ENCODE measurements at regions not wholly inside any gene's neighbourhood (a gene's known extent, or its start where the extent isn't known, plus 50 kb on each side); places are given as distances from the start of the nearest gene placed in this dataset.
"Not testable (repeated sequence)": the region's sequence is repeated elsewhere in the genome, so short reads cannot be mapped to it uniquely, and the experiment has no call there.

DNA sequence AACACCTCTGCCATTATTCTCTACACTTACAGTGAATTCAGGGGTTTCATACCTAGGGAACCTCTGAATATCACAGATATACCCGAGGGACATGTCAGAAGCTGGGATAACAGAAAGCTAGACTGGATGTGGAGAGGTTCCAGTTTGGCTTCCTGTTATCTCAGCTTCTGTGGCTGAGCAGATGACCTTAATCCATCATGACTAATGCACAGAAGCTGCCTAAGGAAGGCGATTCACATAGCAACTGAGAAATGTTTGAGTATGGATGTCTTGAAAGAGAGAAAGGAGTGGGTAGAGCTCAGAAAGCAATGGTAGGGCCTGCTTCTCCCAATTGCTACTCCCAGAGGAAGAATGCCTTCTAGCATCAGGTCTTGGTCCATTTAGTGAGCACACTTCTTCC, 187.6 kb downstream of the RMST start:
- ChIA-PET POLR2A (no interaction called here), CTCF (no interaction called here)
- no peak for TF ChIP-seq SP1 (IDR thresholded peaks at IDR 0.05)
- TF ChIP-seq SUZ12 (IDR thresholded peaks at IDR 0.05): no peak
- TF ChIP-seq L3MBTL2 (conservative IDR thresholded peaks at IDR 0.05): no peak
- no peak for TF ChIP-seq FOXA1 (IDR thresholded peaks at IDR 0.05)
- TF ChIP-seq TARDBP (IDR thresholded peaks at IDR 0.05): no peak
- no peak for TF ChIP-seq FOXK2 (IDR thresholded peaks at IDR 0.05)
- no peak for TF ChIP-seq ZNF384 (IDR thresholded peaks at IDR 0.05)
- TF ChIP-seq, protein P1, sequence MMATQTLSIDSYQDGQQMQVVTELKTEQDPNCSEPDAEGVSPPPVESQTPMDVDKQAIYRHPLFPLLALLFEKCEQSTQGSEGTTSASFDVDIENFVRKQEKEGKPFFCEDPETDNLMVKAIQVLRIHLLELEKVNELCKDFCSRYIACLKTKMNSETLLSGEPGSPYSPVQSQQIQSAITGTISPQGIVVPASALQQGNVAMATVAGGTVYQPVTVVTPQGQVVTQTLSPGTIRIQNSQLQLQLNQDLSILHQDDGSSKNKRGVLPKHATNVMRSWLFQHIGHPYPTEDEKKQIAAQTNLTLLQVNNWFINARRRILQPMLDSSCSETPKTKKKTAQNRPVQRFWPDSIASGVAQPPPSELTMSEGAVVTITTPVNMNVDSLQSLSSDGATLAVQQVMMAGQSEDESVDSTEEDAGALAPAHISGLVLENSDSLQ (IDR thresholded peaks at IDR 0.05): no peak
- DNase-seq (ENCODE audit: extremely low spot score): no peak

DNA sequence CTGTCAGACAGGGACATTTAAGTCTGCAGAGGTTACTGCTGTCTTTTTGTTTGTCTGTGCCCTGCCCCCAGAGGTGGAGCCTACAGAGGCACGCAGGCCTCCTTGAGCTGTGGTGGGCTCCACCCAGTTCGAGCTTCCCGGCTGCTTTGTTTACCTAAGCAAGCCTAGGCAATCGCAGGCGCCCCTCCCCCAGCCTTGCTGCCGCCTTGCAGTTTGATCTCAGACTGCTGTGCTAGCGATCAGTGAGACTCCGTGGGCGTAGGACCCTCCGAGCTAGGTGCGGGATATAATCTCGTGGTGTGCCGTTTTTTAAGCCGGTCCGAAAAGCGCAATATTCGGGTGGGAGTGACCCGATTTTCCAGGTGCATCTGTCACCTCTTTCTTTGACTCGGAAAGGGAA, 193.9 kb downstream of the RMST start:
- DNase-seq (ENCODE audit: extremely low spot score); CTCF ChIA-PET; POLR2A ChIA-PET: not testable (repeated sequence)

DNA sequence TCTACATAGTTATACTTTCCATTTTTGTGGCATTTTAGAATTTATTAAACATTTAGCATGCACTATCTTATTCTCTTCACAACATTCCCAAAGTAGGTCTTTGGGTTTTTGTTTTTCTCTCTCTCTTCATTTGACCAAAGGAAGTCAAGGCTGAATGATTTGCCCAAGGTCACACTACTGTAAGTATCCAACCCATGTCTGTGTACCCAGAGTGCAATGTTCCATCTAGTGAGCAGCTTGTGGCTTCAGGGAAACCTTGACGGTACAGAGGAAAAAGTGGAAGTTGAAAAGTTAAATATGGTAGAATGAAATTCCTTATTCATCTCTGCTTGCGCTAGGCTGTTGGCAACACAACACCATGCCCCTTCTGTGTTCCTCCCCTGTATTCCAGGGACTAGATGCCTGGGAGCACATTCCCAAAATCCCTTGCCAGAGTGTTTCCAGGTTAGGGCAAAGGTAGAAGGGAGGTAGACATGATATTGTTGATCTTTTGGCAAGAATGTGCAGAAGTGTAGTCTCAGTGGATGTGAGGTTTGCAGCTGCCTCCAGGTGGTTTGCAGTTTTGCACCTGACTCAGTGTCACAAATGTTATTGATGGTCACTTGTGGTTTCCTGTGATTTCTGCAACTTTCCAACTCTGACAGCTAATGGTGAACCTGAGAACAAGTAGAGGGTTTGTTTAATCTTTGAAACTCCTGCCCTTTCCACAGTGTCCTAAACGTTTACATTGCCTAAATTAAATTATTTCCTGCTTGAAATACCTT, 196.7 kb downstream of the RMST start:
- CTCF ChIA-PET: no interaction called here
- DNase-seq (ENCODE audit: extremely low spot score): no peak
- POLR2A ChIA-PET: no interaction called here
- no peak for TF ChIP-seq SUZ12 (IDR thresholded peaks at IDR 0.05)
- no peak for TF ChIP-seq FOXM1 (IDR thresholded peaks at IDR 0.05; ENCODE audit: borderline replicate concordance)
- no peak for TF ChIP-seq ZNF384 (IDR thresholded peaks at IDR 0.05)
- no peak for TF ChIP-seq L3MBTL2 (conservative IDR thresholded peaks at IDR 0.05)
- TF ChIP-seq, protein P1 (IDR thresholded peaks at IDR 0.05): no peak
- no peak for TF ChIP-seq TARDBP (IDR thresholded peaks at IDR 0.05)
- no peak for TF ChIP-seq BHLHE40 (IDR thresholded peaks at IDR 0.05; ENCODE audit: borderline replicate concordance)
- no peak for TF ChIP-seq LEF1 (IDR thresholded peaks at IDR 0.05; ENCODE audit: borderline replicate concordance)
- no peak for TF ChIP-seq ARNT (IDR thresholded peaks at IDR 0.05)
- TF ChIP-seq CTBP1 (IDR thresholded peaks at IDR 0.05; ENCODE audit: borderline replicate concordance): no peak
- TF ChIP-seq HDGF (IDR thresholded peaks at IDR 0.05; ENCODE audit: borderline replicate concordance): no peak
- no peak for TF ChIP-seq FOXA1 (IDR thresholded peaks at IDR 0.05)
- TF ChIP-seq FOXK2 (IDR thresholded peaks at IDR 0.05): no peak
- TF ChIP-seq SP1 (IDR thresholded peaks at IDR 0.05): no peak
- no peak for TF ChIP-seq ELF4 (IDR thresholded peaks at IDR 0.05)
- no peak for TF ChIP-seq NFRKB (IDR thresholded peaks at IDR 0.05)

DNA sequence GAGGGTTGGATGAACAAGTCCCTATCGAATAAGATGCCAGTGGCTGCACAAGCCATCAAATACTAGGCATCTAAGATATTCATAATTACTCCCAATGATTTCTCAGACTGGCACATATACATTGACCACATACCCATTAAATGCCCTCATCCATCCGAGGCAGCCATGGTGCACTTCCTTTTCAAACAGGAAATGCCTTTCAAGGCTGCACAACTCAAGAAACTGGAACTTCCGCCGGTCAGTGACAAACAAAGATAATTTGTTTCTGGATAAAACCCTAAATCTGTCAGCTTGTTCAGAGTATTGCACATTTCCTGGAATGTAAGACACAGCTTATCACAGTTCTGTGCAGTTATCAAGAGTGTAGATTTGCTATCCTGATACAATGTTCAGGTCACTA, 203.7 kb downstream of the RMST start:
- no peak for TF ChIP-seq ARNT (IDR thresholded peaks at IDR 0.05)
- no peak for TF ChIP-seq L3MBTL2 (conservative IDR thresholded peaks at IDR 0.05)
- TF ChIP-seq NFRKB (IDR thresholded peaks at IDR 0.05): no peak
- TF ChIP-seq ELF4 (IDR thresholded peaks at IDR 0.05): no peak
- TF ChIP-seq SP1 (IDR thresholded peaks at IDR 0.05): no peak
- no peak for TF ChIP-seq BHLHE40 (IDR thresholded peaks at IDR 0.05; ENCODE audit: borderline replicate concordance)
- no peak for TF ChIP-seq TARDBP (IDR thresholded peaks at IDR 0.05)
- TF ChIP-seq FOXM1 (IDR thresholded peaks at IDR 0.05; ENCODE audit: borderline replicate concordance): no peak
- TF ChIP-seq, protein P1 (IDR thresholded peaks at IDR 0.05): no peak
- TF ChIP-seq FOXK2 (IDR thresholded peaks at IDR 0.05): no peak
- no peak for TF ChIP-seq SUZ12 (IDR thresholded peaks at IDR 0.05)
- no peak for TF ChIP-seq CTBP1 (IDR thresholded peaks at IDR 0.05; ENCODE audit: borderline replicate concordance)
- no peak for TF ChIP-seq LEF1 (IDR thresholded peaks at IDR 0.05; ENCODE audit: borderline replicate concordance)
- TF ChIP-seq HDGF (IDR thresholded peaks at IDR 0.05; ENCODE audit: borderline replicate concordance): no peak
- no peak for TF ChIP-seq FOXA1 (IDR thresholded peaks at IDR 0.05)
- TF ChIP-seq ZNF384 (IDR thresholded peaks at IDR 0.05): no peak
- CTCF ChIA-PET: no interaction called here
- POLR2A ChIA-PET: no interaction called here
- no peak for DNase-seq (ENCODE audit: extremely low spot score)

DNA sequence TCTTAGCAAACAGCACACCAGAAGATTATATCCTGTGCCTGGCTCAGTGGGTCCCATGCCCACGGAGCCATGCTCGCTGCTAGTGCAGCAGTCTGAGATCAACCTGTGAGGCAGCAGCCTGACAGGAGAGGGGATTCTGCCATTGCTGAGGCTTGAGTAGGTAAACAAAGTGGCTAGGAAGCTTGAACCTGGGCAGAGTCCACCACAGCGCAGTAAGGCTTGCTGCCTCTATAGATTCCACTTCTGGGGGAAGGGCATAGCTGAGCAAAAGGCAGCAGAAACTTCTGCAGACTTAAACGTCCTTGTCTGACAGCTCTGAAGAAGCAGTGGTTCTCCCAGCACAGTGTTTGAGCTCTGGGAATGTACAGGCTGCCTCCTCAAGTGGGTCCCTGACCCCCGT, 210.3 kb downstream of the RMST start:
- TF ChIP-seq ARNT (IDR thresholded peaks at IDR 0.05) (no peak), SP1 (IDR thresholded peaks at IDR 0.05) (no peak), SUZ12 (IDR thresholded peaks at IDR 0.05) (no peak), FOXM1 (IDR thresholded peaks at IDR 0.05; ENCODE audit: borderline replicate concordance) (no peak), CTBP1 (IDR thresholded peaks at IDR 0.05; ENCODE audit: borderline replicate concordance) (no peak), HDGF (IDR thresholded peaks at IDR 0.05; ENCODE audit: borderline replicate concordance) (no peak), LEF1 (IDR thresholded peaks at IDR 0.05; ENCODE audit: borderline replicate concordance) (no peak), FOXK2 (IDR thresholded peaks at IDR 0.05) (no peak), ZNF384 (IDR thresholded peaks at IDR 0.05) (no peak)
- TF ChIP-seq, protein P1 (IDR thresholded peaks at IDR 0.05): no peak
- CTCF ChIA-PET: no interaction called here
- POLR2A ChIA-PET: no interaction called here
- no peak for DNase-seq (ENCODE audit: extremely low spot score)

DNA sequence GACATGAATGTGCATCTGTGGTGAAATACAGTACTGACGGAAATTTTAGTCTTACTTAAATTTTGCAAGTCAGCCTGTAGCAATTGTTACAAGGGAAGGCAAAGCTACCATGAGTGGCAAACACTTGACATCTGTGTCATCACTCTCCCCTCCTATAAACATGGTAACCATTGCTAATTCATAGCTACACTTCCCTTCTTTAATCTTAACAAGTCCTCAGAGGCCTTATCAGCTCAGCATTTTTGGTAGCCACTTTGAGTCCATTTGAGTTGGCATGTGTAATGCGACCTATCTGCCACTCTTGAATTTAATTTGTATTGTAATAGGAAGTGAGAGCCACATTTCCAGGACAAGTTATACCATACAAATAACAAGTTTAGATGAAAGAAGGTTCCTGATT, 218.1 kb downstream of the RMST start:
- POLR2A ChIA-PET: no interaction called here
- CTCF ChIA-PET: no interaction called here
- DNase-seq (ENCODE audit: extremely low spot score): no peak
- TF ChIP-seq, protein P1 (IDR thresholded peaks at IDR 0.05): no peak
- no peak for TF ChIP-seq LEF1 (IDR thresholded peaks at IDR 0.05; ENCODE audit: borderline replicate concordance)
- TF ChIP-seq NFRKB (IDR thresholded peaks at IDR 0.05): no peak
- TF ChIP-seq FOXA1 (IDR thresholded peaks at IDR 0.05): no peak
- no peak for TF ChIP-seq TARDBP (IDR thresholded peaks at IDR 0.05)
- no peak for TF ChIP-seq SUZ12 (IDR thresholded peaks at IDR 0.05)
- no peak for TF ChIP-seq ARNT (IDR thresholded peaks at IDR 0.05)
- no peak for TF ChIP-seq ZNF384 (IDR thresholded peaks at IDR 0.05)
- no peak for TF ChIP-seq HDGF (IDR thresholded peaks at IDR 0.05; ENCODE audit: borderline replicate concordance)
- no peak for TF ChIP-seq ELF4 (IDR thresholded peaks at IDR 0.05)
- no peak for TF ChIP-seq FOXM1 (IDR thresholded peaks at IDR 0.05; ENCODE audit: borderline replicate concordance)
- no peak for TF ChIP-seq SP1 (IDR thresholded peaks at IDR 0.05)
- TF ChIP-seq FOXK2 (IDR thresholded peaks at IDR 0.05): no peak
